Gastroesophageal sphincter (tissue), 3 donors: ENCODE measurements at regions not wholly inside any gene's neighbourhood (a gene's known extent, or its start where the extent isn't known, plus 50 kb on each side); places are given as distances from the start of the nearest gene placed in this dataset.

Experiments
- CTCF ChIP-seq, 4 experiments: fragments of 200-600 bp in 2 of 4; fragments of 450-650 bp in 2 of 4; sonication (generic) in 1 of 4; IDR thresholded peaks; one replicate each; pipeline ENCODE4 v1.5.1; 2017 to 2019; ENCODE audit warnings: antibody characterized with exemption in 4 of 4, mild to moderate bottlenecking in 2 of 4, moderate library complexity in 2 of 4
- EP300 ChIP-seq: sonication (generic); formaldehyde crosslinking; IDR thresholded peaks from one replicate; pipeline ENCODE4 v1.6.1; 2017; ENCODE audit warnings: antibody characterized with exemption, mild to moderate bottlenecking
- POLR2A ChIP-seq, 2 donors: fragments of 450-650 bp; IDR thresholded peaks; one replicate each; pipeline ENCODE4 v1.6.1; 2017; ENCODE audit warnings: antibody characterized with exemption in 2 of 2, mild to moderate bottlenecking in 2 of 2, moderate library complexity in 1 of 2
- POLR2AphosphoS5 ChIP-seq: sonication (generic); formaldehyde crosslinking; IDR thresholded peaks from one replicate; pipeline ENCODE4 v1.6.1; 2017; ENCODE audit warnings: antibody characterized with exemption

- TF ChIP-seq POLR2AphosphoS5 (no peak), POLR2A (IDR thresholded peaks at IDR 0.05) (no peak), CTCF (IDR thresholded peaks at IDR 0.05) (no peak), EP300 (no peak)
Observed at GRCh38 chr12:73991138-73991537, 546.5 kb upstream of the ATXN7L3B start.
